Keratinocyte (primary cell): ENCODE measurements at regions not wholly inside any gene's neighbourhood (a gene's known extent, or its start where the extent isn't known, plus 50 kb on each side); places are given as distances from the start of the nearest gene placed in this dataset.

Experiments
- DNase-seq: peaks from one replicate; pipeline ENCODE4 v3.0.0-alpha.2; 2011; ENCODE audit warnings: low read depth, missing footprints, low spot score
- FAIRE-seq: peaks from 2 replicates; lab custom pipeline; 2011; peaks lifted over from hg19 to GRCh38; lab: Jason Lieb, UNC
- H2AFZ ChIP-seq: 2 replicates; pipeline ENCODE4 v1.6.0; 2012; ENCODE audit warnings: low read length, control low read depth, inconsistent platforms; ENCODE audit not compliant: control insufficient read depth
- H3K27ac ChIP-seq: 2 replicates; pipeline ENCODE4 v1.5.1; 2011; ENCODE audit warnings: low read length; ENCODE audit not compliant: control insufficient read depth, insufficient read depth
- H3K27me3 ChIP-seq: 3 replicates; pipeline ENCODE4 v1.6.0; 2011; ENCODE audit warnings: low read length; ENCODE audit not compliant: control insufficient read depth, insufficient read depth; ENCODE audit errors: extremely low read depth
- H3K36me3 ChIP-seq, 2 experiments: 2 replicates in 1 of 2; 3 replicates in 1 of 2; pipeline ENCODE4 v1.5.1; 2011; ENCODE audit warnings: low read length in 2 of 2, mild to moderate bottlenecking in 1 of 2; ENCODE audit not compliant: control insufficient read depth in 2 of 2, insufficient read depth in 2 of 2; ENCODE audit errors: extremely low read depth in 1 of 2
- H3K4me1 ChIP-seq: 3 replicates; pipeline ENCODE4 v1.5.1; 2011; ENCODE audit warnings: low read length; ENCODE audit not compliant: control insufficient read depth, insufficient read depth; ENCODE audit errors: extremely low read depth
- H3K4me2 ChIP-seq: 3 replicates; pipeline ENCODE4 v1.6.0; 2011; ENCODE audit warnings: low read depth, low read length; ENCODE audit not compliant: control insufficient read depth, insufficient read depth; ENCODE audit errors: extremely low read depth
- H3K4me3 ChIP-seq, 3 experiments: fragments of 200-600 bp in 1 of 3; sonication (generic) in 1 of 3; 2 replicates in 2 of 3; 3 replicates in 1 of 3; pipeline ENCODE4 v1.5.1; 2011 to 2016; ENCODE audit warnings: low read length in 3 of 3, mild to moderate bottlenecking in 3 of 3, control low read depth in 2 of 3, inconsistent platforms in 1 of 3, low read depth in 1 of 3, mixed read lengths in 1 of 3, mixed run types in 1 of 3, moderate library complexity in 1 of 3; ENCODE audit not compliant: control insufficient read depth in 2 of 3, insufficient read depth in 2 of 3; ENCODE audit errors: extremely low read depth in 1 of 3
- H3K79me2 ChIP-seq: 2 replicates; pipeline ENCODE4 v1.6.0; 2012; ENCODE audit warnings: low read length; ENCODE audit not compliant: control insufficient read depth, insufficient read depth
- H3K9ac ChIP-seq: 3 replicates; pipeline ENCODE4 v1.6.0; 2011; ENCODE audit warnings: low read length; ENCODE audit not compliant: control insufficient read depth, insufficient read depth; ENCODE audit errors: extremely low read depth
- H3K9me1 ChIP-seq: 3 replicates; pipeline ENCODE4 v1.6.0; 2011; ENCODE audit warnings: low read length; ENCODE audit not compliant: control insufficient read depth, insufficient read depth; ENCODE audit errors: extremely low read depth
- H3K9me3 ChIP-seq: 2 replicates; pipeline ENCODE4 v1.5.1; 2012; ENCODE audit warnings: low read depth, low read length; ENCODE audit not compliant: control insufficient read depth
- H4K20me1 ChIP-seq: 3 replicates; pipeline ENCODE4 v1.6.0; 2011; ENCODE audit warnings: low read length; ENCODE audit not compliant: control insufficient read depth, insufficient read depth; ENCODE audit errors: extremely low read depth
- CTCF ChIP-seq, 3 experiments: IDR thresholded peaks in 1 of 3; conservative IDR thresholded peaks in 1 of 3; optimal IDR thresholded peaks in 1 of 3; 2 replicates in 2 of 3; 3 replicates in 1 of 3; pipeline versions ENCODE3 to v1.5.1; 2011; ENCODE audit warnings: low read length in 3 of 3, mild to moderate bottlenecking in 3 of 3, moderate library complexity in 2 of 3, control low read depth in 1 of 3, inconsistent platforms in 1 of 3; ENCODE audit not compliant: insufficient read depth in 2 of 3; ENCODE audit errors: extremely low read depth in 1 of 3
- EZH2 ChIP-seq: IDR thresholded peaks from one replicate; pipeline ENCODE4 v1.6.1; 2012; ENCODE audit warnings: inconsistent platforms, mild to moderate bottlenecking, low read length, moderate library complexity
- dilution Hi-C: fragments of 300-500 bp; cut with MboI; formaldehyde crosslinking; loops from one replicate; pipeline ENCODE4 v1.7.0; 2020; ENCODE audit warnings: low sequenced_read_pairs; ENCODE audit not compliant: extremely low pct_ligation_motif_present

GRCh38 chr6:6439778-6440177, 119.3 kb upstream of the F13A1 start:
- no peak for FAIRE-seq
- H3K4me2 ChIP-seq: no peak overlapping the region
- dilution Hi-C loops: no loop called here

GRCh38 chr6:6452002-6452401, 131.5 kb upstream of the F13A1 start:
- no peaks in the 10 kb centered on the region for H3K36me3 ChIP-seq
- no peak overlapping the region for H3K9ac ChIP-seq
- no peaks in the 10 kb centered on the region for H4K20me1 ChIP-seq
- H3K9me1 ChIP-seq: no peaks in the 10 kb centered on the region
- no peak for DNase-seq
- H3K4me2 ChIP-seq: no peak overlapping the region
- dilution Hi-C loops: no loop called here
- H3K9me3 ChIP-seq: no peaks in the 10 kb centered on the region
- no peak for FAIRE-seq
- H3K27me3 ChIP-seq: no peaks in the 10 kb centered on the region
- TF ChIP-seq CTCF (optimal IDR thresholded peaks at IDR 0.05 in 1 of 3, IDR thresholded peaks at IDR 0.05 in 1 of 3, conservative IDR thresholded peaks at IDR 0.05 in 1 of 3; ENCODE audit: extremely low read depth in 1 of 3, insufficient read depth in 2 of 3, low read length in 3 of 3) (no peak), EZH2 (no peak)
- H3K4me3 ChIP-seq: no peak overlapping the region
- no peaks in the 10 kb centered on the region for H3K79me2 ChIP-seq
- no peak overlapping the region for H2AFZ ChIP-seq
- no peak overlapping the region for H3K27ac ChIP-seq
- no peaks in the 10 kb centered on the region for H3K4me1 ChIP-seq

More at GRCh38 chr6:6439778-6440177, 119.3 kb upstream of the F13A1 start:
- H3K9me3 ChIP-seq: no peaks in the 10 kb centered on the region
- TF ChIP-seq EZH2 (no peak), CTCF (optimal IDR thresholded peaks at IDR 0.05 in 1 of 3, IDR thresholded peaks at IDR 0.05 in 1 of 3, conservative IDR thresholded peaks at IDR 0.05 in 1 of 3; ENCODE audit: extremely low read depth in 1 of 3, insufficient read depth in 2 of 3, low read length in 3 of 3) (no peak)
- no peaks in the 10 kb centered on the region for H3K79me2 ChIP-seq
- peaks cover 14% of the 10 kb centered on the region for H3K4me1 ChIP-seq
- no peak overlapping the region for H3K27ac ChIP-seq
- no peaks in the 10 kb centered on the region for H3K27me3 ChIP-seq
- peaks cover 2% of the 10 kb centered on the region for H3K9me1 ChIP-seq
- DNase-seq: no peak
- no peaks in the 10 kb centered on the region for H4K20me1 ChIP-seq
- H3K9ac ChIP-seq: no peak overlapping the region
- H3K36me3 ChIP-seq: no peaks in the 10 kb centered on the region
- H2AFZ ChIP-seq: no peak overlapping the region
- no peak overlapping the region for H3K4me3 ChIP-seq
